ENCODE measurements at regions not wholly inside any gene's neighbourhood (a gene's known extent, or its start where the extent isn't known, plus 50 kb on each side); places are given as distances from the start of the nearest gene placed in this dataset.

DNA sequence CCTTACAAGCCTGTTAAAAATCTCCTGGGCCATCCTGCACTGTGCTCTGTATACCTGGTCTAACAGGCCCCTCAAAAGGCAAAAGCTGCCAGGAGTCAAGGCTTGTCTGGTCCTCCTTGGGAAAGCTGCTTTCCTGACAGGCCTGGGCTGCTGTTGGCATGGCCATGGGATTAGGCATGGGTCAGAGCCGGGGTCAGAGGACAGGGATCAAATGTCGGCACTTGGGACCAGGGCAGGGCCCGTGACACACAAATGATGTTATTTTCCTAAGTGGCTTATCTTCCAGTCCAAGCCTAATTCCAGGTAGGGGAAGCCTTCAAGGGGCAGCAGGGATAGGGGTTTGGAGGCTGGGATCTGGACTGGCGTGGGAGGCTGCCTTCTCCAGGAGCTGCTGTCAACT lies 191.5 kb upstream of the GPR26 start:
- TF ChIP-seq, protein P1, sequence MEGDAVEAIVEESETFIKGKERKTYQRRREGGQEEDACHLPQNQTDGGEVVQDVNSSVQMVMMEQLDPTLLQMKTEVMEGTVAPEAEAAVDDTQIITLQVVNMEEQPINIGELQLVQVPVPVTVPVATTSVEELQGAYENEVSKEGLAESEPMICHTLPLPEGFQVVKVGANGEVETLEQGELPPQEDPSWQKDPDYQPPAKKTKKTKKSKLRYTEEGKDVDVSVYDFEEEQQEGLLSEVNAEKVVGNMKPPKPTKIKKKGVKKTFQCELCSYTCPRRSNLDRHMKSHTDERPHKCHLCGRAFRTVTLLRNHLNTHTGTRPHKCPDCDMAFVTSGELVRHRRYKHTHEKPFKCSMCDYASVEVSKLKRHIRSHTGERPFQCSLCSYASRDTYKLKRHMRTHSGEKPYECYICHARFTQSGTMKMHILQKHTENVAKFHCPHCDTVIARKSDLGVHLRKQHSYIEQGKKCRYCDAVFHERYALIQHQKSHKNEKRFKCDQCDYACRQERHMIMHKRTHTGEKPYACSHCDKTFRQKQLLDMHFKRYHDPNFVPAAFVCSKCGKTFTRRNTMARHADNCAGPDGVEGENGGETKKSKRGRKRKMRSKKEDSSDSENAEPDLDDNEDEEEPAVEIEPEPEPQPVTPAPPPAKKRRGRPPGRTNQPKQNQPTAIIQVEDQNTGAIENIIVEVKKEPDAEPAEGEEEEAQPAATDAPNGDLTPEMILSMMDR (IDR thresholded peaks at IDR 0.05): no peak
- TF ChIP-seq POLR2A (IDR thresholded peaks at IDR 0.05; ENCODE audit: low read depth) (no peak), EP300 (IDR thresholded peaks at IDR 0.05) (no peak), POLR2AphosphoS5 (IDR thresholded peaks at IDR 0.05) (no peak)
- WGBS: 88% methylated on average over 4 of the region's 4 CpGs
- Histone ChIP-seq H3K36me3 (no peaks in the 10 kb centered on the region), H3K9me3 (no peaks in the 10 kb centered on the region), H3K4me3 (no peak overlapping the region), H3K27me3 (peaks cover 0 to 12% (median 0%) of the 10 kb centered on the region in 4 donors), H3K27ac (replicated peaks in 1 of 4) (no peak overlapping the region), H3K4me1 (no peaks in the 10 kb centered on the region)
- intact Hi-C loops (cut with DNase I): no loop called here
- DNase-seq (ENCODE audit: extremely low spot score): no peak

DNA sequence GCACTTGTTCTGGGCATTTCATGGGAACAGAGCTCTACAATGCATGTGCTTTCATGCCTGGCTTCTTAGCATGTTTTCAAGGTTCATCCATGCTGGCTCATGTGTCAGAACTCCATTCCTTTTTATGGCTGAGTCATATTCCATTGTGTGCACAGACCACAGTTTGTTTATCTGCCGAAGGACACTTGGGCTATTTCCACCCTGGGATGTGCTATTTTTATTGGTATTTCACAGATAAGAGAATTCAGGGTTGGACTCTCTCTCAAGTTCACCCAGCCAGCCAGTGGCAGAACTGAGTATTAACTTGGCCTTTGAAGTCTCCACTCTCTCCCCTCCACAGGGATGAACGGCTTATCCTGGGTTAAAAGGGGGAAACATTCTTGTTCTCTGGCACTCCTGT lies 190.7 kb upstream of the GPR26 start:
- H3K9me3 ChIP-seq: no peaks in the 10 kb centered on the region
- WGBS: 66% methylated on average over 2 of the region's 2 CpGs
- intact Hi-C loops (cut with DNase I): no loop called here

DNA sequence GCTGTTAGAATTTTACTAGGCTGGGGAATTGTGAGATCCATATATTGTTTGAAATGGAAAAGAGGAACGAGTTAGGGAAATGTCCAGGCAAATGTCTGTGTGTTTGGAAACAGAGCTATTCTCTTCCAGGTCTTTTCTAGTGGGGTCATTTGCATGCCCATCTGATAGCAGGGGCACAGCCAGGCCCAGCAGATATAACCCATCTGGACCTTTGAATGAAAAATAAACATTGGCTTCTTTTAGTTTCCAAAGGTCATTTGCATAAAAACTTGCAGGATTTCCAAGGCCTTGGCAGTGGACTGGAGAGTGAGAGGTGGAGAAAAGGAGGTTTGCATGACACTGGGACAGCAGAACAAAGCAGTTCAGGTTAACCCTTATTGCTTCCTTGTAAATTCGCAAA lies 188.0 kb upstream of the GPR26 start:
- no peaks in the 10 kb centered on the region for H3K9me3 ChIP-seq
- TF ChIP-seq POLR2A (IDR thresholded peaks at IDR 0.05; ENCODE audit: low read depth) (no peak), EP300 (IDR thresholded peaks at IDR 0.05) (no peak), POLR2AphosphoS5 (IDR thresholded peaks at IDR 0.05) (no peak)
- TF ChIP-seq, protein P1 (IDR thresholded peaks at IDR 0.05): no peak
- no peak for DNase-seq (ENCODE audit: extremely low spot score)
- peaks cover 0 to 20% (median 0%) of the 10 kb centered on the region in 4 donors for H3K27me3 ChIP-seq
- intact Hi-C loops (cut with DNase I): no loop called here
- H3K4me1 ChIP-seq: no peaks in the 10 kb centered on the region
- no peaks in the 10 kb centered on the region for H3K36me3 ChIP-seq
- H3K27ac ChIP-seq (replicated peaks in 1 of 4): no peak overlapping the region
- WGBS: 63% methylated on average over 2 of the region's 2 CpGs
- no peak overlapping the region for H3K4me3 ChIP-seq

More for the DNA sequence above, 190.7 kb upstream of the GPR26 start:
- TF ChIP-seq, protein P1 (IDR thresholded peaks at IDR 0.05): no peak
- TF ChIP-seq POLR2A (IDR thresholded peaks at IDR 0.05; ENCODE audit: low read depth) (no peak), POLR2AphosphoS5 (IDR thresholded peaks at IDR 0.05) (no peak), EP300 (IDR thresholded peaks at IDR 0.05) (no peak)
- Histone ChIP-seq H3K27me3 (peaks cover 0 to 12% (median 0%) of the 10 kb centered on the region in 4 donors), H3K27ac (replicated peaks in 1 of 4) (no peak overlapping the region), H3K4me1 (no peaks in the 10 kb centered on the region), H3K36me3 (no peaks in the 10 kb centered on the region), H3K4me3 (no peak overlapping the region)
- no peak for DNase-seq (ENCODE audit: extremely low spot score)

DNA sequence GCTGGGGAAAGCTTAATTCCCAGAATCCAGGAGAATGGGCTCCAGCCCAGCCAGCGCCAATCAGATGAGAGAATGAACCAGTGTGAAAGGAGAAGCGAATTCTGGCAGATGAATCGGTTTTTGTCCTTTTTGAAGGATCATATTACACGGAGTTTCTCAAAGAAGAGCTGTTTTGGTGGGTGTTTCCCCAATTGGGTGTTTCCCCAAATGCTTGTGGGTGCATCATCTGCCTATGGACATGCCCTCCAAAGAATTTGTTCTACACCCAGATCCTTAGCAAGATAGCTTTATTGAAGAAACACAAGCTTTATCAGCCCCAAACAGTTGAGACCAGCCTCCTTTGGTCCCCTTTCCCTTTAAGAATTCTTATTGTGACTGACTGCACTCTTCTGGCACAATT lies 186.5 kb upstream of the GPR26 start:
- Histone ChIP-seq H3K27me3 (peaks cover 0 to 16% (median 0%) of the 10 kb centered on the region in 4 donors), H3K27ac (replicated peaks in 1 of 4) (no peak overlapping the region), H3K4me3 (no peak overlapping the region), H3K9me3 (no peaks in the 10 kb centered on the region), H3K4me1 (no peaks in the 10 kb centered on the region), H3K36me3 (no peaks in the 10 kb centered on the region)
- intact Hi-C loops (cut with DNase I): no loop called here
- DNase-seq (ENCODE audit: extremely low spot score): no peak
- WGBS: 58% methylated on average over 4 of the region's 4 CpGs
- TF ChIP-seq POLR2A (IDR thresholded peaks at IDR 0.05; ENCODE audit: low read depth) (no peak), POLR2AphosphoS5 (IDR thresholded peaks at IDR 0.05) (no peak), EP300 (IDR thresholded peaks at IDR 0.05) (no peak)
- TF ChIP-seq, protein P1 (IDR thresholded peaks at IDR 0.05): no peak

DNA sequence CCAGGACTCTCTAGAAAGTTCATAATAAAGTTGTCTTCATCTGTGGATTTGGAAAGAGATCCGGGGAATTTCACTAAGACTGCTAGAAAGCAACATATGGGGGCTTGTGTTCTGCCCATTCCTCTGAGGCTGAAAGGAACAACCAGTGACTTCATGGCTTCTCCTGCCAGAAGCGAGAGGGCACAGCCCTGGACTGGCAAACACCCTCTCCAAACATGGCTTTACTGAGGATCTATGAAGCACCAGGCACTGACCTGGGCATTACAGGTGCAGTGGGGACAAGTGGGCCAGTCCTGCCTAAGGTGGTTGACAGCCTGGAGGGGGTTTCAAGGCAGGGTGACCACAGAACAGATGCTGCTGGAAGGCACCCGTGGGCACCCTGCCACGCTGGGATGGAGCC lies 185.8 kb upstream of the GPR26 start:
- WGBS: 100% methylated on average over 3 of the region's 4 CpGs
- Histone ChIP-seq H3K4me1 (no peaks in the 10 kb centered on the region), H3K36me3 (no peaks in the 10 kb centered on the region), H3K9me3 (no peaks in the 10 kb centered on the region), H3K27ac (replicated peaks in 1 of 4) (no peak overlapping the region), H3K27me3 (peaks cover 0 to 16% (median 0%) of the 10 kb centered on the region in 4 donors), H3K4me3 (no peak overlapping the region)
- no peak for DNase-seq (ENCODE audit: extremely low spot score)
- TF ChIP-seq, protein P1 (IDR thresholded peaks at IDR 0.05): no peak
- TF ChIP-seq POLR2A (IDR thresholded peaks at IDR 0.05; ENCODE audit: low read depth): no peak
- TF ChIP-seq POLR2AphosphoS5 (IDR thresholded peaks at IDR 0.05): no peak
- TF ChIP-seq EP300 (IDR thresholded peaks at IDR 0.05): no peak
- intact Hi-C loops (cut with DNase I): no loop called here
